ENCODE measurements at regions not wholly inside any gene's neighbourhood (a gene's known extent, or its start where the extent isn't known, plus 50 kb on each side); places are given as distances from the start of the nearest gene placed in this dataset.

DNA sequence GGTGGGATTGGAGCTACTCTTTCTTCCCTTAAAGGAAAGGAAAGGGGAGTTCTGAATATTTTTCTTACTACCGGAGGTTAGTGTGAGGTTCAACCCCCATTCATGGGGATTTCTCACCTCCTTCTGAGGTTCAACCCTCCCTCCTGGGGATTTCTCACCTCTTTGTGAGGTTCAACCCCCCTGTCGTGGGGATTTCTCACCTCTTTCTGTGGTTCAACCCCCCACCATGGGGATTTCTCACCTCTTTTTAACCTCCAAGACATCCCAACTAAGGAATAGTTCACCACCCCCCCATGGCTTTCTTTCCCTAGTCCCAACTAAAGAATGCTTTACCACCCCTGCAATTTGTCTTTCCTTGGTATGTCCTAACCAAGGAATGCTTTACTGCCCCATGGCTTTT, 520.3 kb downstream of the EDEM1 start:
- H2AFZ ChIP-seq (ENCODE audit: low read length) = no peak overlapping the region
- no peak overlapping the region for H3K14ac ChIP-seq (ENCODE audit: low read length)
- no peak overlapping the region for H2BK120ac ChIP-seq (ENCODE audit: low read depth, low read length)
- no peak overlapping the region for H3K23ac ChIP-seq (ENCODE audit: low read depth, low read length, poor library complexity)
- H3K9me3 ChIP-seq (replicated peaks in 1 of 2; ENCODE audit: control insufficient read depth in 2 of 2, insufficient read depth in 1 of 2, low read depth in 1 of 2, low read length in 2 of 2) = no peaks in the 10 kb centered on the region
- H3K9ac ChIP-seq (ENCODE audit: low read depth, low read length, poor library complexity) = no peak overlapping the region
- H2BK12ac ChIP-seq (ENCODE audit: low read length) = no peak overlapping the region
- H3K36me3 ChIP-seq (replicated peaks in 1 of 2; ENCODE audit: control insufficient read depth in 2 of 2, insufficient read depth in 2 of 2, low read length in 2 of 2) = no peaks in the 10 kb centered on the region
- H3K4me2 ChIP-seq (ENCODE audit: insufficient read depth, low read length, poor library complexity, severe bottlenecking) = no peak overlapping the region
- H3K79me1 ChIP-seq (ENCODE audit: low read depth, low read length) = no peaks in the 10 kb centered on the region
- no peak overlapping the region for H3K4ac ChIP-seq (ENCODE audit: low read length)
- H4K8ac ChIP-seq (ENCODE audit: low read depth, low read length) = no peak overlapping the region
- no peak overlapping the region for H2BK5ac ChIP-seq (ENCODE audit: low read length)
- H3K4me1 ChIP-seq (ENCODE audit: control insufficient read depth in 2 of 2, insufficient read depth in 1 of 2, low read depth in 1 of 2, low read length in 2 of 2) = no peaks in the 10 kb centered on the region
- WGBS, 2 donors (ENCODE audit: extremely low coverage in 2 of 2, insufficient read length in 2 of 2, insufficient replicate concordance in 1 of 2) = no CpG with 5 or more reads among the region's 2 CpGs
- H3K4me3 ChIP-seq (ENCODE audit: low read length in 2 of 2) = no peak overlapping the region
- no peak for DNase-seq (ENCODE audit: low spot score)
- H2BK15ac ChIP-seq (ENCODE audit: low read length) = no peak overlapping the region
- H3K27ac ChIP-seq (replicated peaks; ENCODE audit: low read length) = no peak overlapping the region
- no peak overlapping the region for H3K18ac ChIP-seq (ENCODE audit: low read length)
- H3K27me3 ChIP-seq (ENCODE audit: control insufficient read depth in 3 of 3, insufficient read depth in 3 of 3, low read depth in 1 of 3, low read length in 3 of 3) = no peaks in the 10 kb centered on the region
- no peak overlapping the region for H4K91ac ChIP-seq (ENCODE audit: low read depth, low read length, poor library complexity)
- H2AK5ac ChIP-seq (ENCODE audit: low read depth, low read length) = no peak overlapping the region

- no peak overlapping the region for H3K4me3 ChIP-seq (ENCODE audit: low read length in 2 of 2)
Measured at GRCh38 chr3:5709714-5710113, 522.2 kb downstream of the EDEM1 start.

DNA sequence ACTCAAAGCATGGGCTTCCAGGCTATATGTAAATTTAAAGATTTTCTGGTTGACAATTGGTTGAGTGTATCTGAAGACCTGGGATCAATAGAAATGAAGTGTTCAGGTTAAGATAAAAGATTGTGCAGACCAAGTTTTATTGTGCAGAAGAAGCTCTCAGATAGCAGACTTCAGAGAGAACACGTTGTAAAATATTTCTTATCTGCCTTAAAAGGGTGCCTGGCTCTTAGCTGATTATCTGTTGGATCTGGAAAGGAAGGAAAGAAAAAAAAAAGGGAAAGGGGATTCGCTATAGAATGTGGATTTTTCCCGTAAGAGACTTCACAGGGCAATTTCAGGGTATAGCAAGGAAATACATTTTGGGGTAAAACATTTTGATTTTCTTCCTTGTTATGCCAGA, 523.2 kb downstream of the EDEM1 start:
- Histone ChIP-seq H3K23ac (ENCODE audit: low read depth, low read length, poor library complexity) (no peak overlapping the region), H3K9me3 (replicated peaks in 1 of 2; ENCODE audit: control insufficient read depth in 2 of 2, insufficient read depth in 1 of 2, low read depth in 1 of 2, low read length in 2 of 2) (no peaks in the 10 kb centered on the region), H3K4me2 (ENCODE audit: insufficient read depth, low read length, poor library complexity, severe bottlenecking) (no peak overlapping the region), H3K36me3 (replicated peaks in 1 of 2; ENCODE audit: control insufficient read depth in 2 of 2, insufficient read depth in 2 of 2, low read length in 2 of 2) (no peaks in the 10 kb centered on the region), H3K4me3 (ENCODE audit: low read length in 2 of 2) (no peak overlapping the region), H3K18ac (ENCODE audit: low read length) (no peak overlapping the region), H3K4ac (ENCODE audit: low read length) (no peak overlapping the region), H3K27me3 (ENCODE audit: control insufficient read depth in 3 of 3, insufficient read depth in 3 of 3, low read depth in 1 of 3, low read length in 3 of 3) (no peaks in the 10 kb centered on the region), H2BK120ac (ENCODE audit: low read depth, low read length) (no peak overlapping the region), H3K14ac (ENCODE audit: low read length) (no peak overlapping the region), H4K8ac (ENCODE audit: low read depth, low read length) (no peak overlapping the region), H2AK5ac (ENCODE audit: low read depth, low read length) (no peak overlapping the region), H2BK5ac (ENCODE audit: low read length) (no peak overlapping the region), H4K91ac (ENCODE audit: low read depth, low read length, poor library complexity) (no peak overlapping the region), H3K79me1 (ENCODE audit: low read depth, low read length) (no peaks in the 10 kb centered on the region), H3K9ac (ENCODE audit: low read depth, low read length, poor library complexity) (no peak overlapping the region), H3K27ac (replicated peaks; ENCODE audit: low read length) (no peak overlapping the region), H2BK15ac (ENCODE audit: low read length) (no peak overlapping the region), H3K4me1 (ENCODE audit: control insufficient read depth in 2 of 2, insufficient read depth in 1 of 2, low read depth in 1 of 2, low read length in 2 of 2) (no peaks in the 10 kb centered on the region), H2BK12ac (ENCODE audit: low read length) (no peak overlapping the region), H2AFZ (ENCODE audit: low read length) (no peak overlapping the region)
- no peak for DNase-seq (ENCODE audit: low spot score)
- WGBS, 2 donors (ENCODE audit: extremely low coverage in 2 of 2, insufficient read length in 2 of 2, insufficient replicate concordance in 1 of 2) = no CpG with 5 or more reads among the region's 3 CpGs

More at GRCh38 chr3:5709714-5710113, 522.2 kb downstream of the EDEM1 start:
- Histone ChIP-seq H3K4me2 (ENCODE audit: insufficient read depth, low read length, poor library complexity, severe bottlenecking) (no peak overlapping the region), H3K79me1 (ENCODE audit: low read depth, low read length) (no peaks in the 10 kb centered on the region), H3K18ac (ENCODE audit: low read length) (peak overlapping the region; percentile 81), H3K4ac (ENCODE audit: low read length) (no peak overlapping the region), H3K27me3 (ENCODE audit: control insufficient read depth in 3 of 3, insufficient read depth in 3 of 3, low read depth in 1 of 3, low read length in 3 of 3) (no peaks in the 10 kb centered on the region), H2BK5ac (ENCODE audit: low read length) (no peak overlapping the region), H3K36me3 (replicated peaks in 1 of 2; ENCODE audit: control insufficient read depth in 2 of 2, insufficient read depth in 2 of 2, low read length in 2 of 2) (no peaks in the 10 kb centered on the region), H2AFZ (ENCODE audit: low read length) (no peak overlapping the region), H3K4me1 (ENCODE audit: control insufficient read depth in 2 of 2, insufficient read depth in 1 of 2, low read depth in 1 of 2, low read length in 2 of 2) (no peaks in the 10 kb centered on the region), H2AK5ac (ENCODE audit: low read depth, low read length) (no peak overlapping the region), H3K14ac (ENCODE audit: low read length) (no peak overlapping the region), H3K27ac (replicated peaks; ENCODE audit: low read length) (no peak overlapping the region), H2BK12ac (ENCODE audit: low read length) (peak overlapping the region; percentile 5), H4K91ac (ENCODE audit: low read depth, low read length, poor library complexity) (no peak overlapping the region), H3K9me3 (replicated peaks in 1 of 2; ENCODE audit: control insufficient read depth in 2 of 2, insufficient read depth in 1 of 2, low read depth in 1 of 2, low read length in 2 of 2) (no peaks in the 10 kb centered on the region), H2BK120ac (ENCODE audit: low read depth, low read length) (no peak overlapping the region), H4K8ac (ENCODE audit: low read depth, low read length) (no peak overlapping the region), H2BK15ac (ENCODE audit: low read length) (no peak overlapping the region), H3K23ac (ENCODE audit: low read depth, low read length, poor library complexity) (no peak overlapping the region), H3K9ac (ENCODE audit: low read depth, low read length, poor library complexity) (no peak overlapping the region)
- DNase-seq (ENCODE audit: low spot score) = no peak
- WGBS, 2 donors (ENCODE audit: extremely low coverage in 2 of 2, insufficient read length in 2 of 2, insufficient replicate concordance in 1 of 2) = no CpG with 5 or more reads among the region's 2 CpGs

- H3K18ac ChIP-seq (ENCODE audit: low read length) = no peak overlapping the region
- H3K23ac ChIP-seq (ENCODE audit: low read depth, low read length, poor library complexity) = no peak overlapping the region
- DNase-seq (ENCODE audit: low spot score) = no peak
- H3K36me3 ChIP-seq (replicated peaks in 1 of 2; ENCODE audit: control insufficient read depth in 2 of 2, insufficient read depth in 2 of 2, low read length in 2 of 2) = no peaks in the 10 kb centered on the region
- H3K27ac ChIP-seq (replicated peaks; ENCODE audit: low read length) = no peak overlapping the region
- no peak overlapping the region for H2BK5ac ChIP-seq (ENCODE audit: low read length)
- no peak overlapping the region for H2BK120ac ChIP-seq (ENCODE audit: low read depth, low read length)
- no CpG with 5 or more reads among the region's 1 CpG for whole genome bisulfite sequencing, 2 donors (ENCODE audit: extremely low coverage in 2 of 2, insufficient read length in 2 of 2, insufficient replicate concordance in 1 of 2)
- H2BK12ac ChIP-seq (ENCODE audit: low read length) = no peak overlapping the region
- no peak overlapping the region for H3K4ac ChIP-seq (ENCODE audit: low read length)
- no peak overlapping the region for H2BK15ac ChIP-seq (ENCODE audit: low read length)
- no peaks in the 10 kb centered on the region for H3K4me1 ChIP-seq (ENCODE audit: control insufficient read depth in 2 of 2, insufficient read depth in 1 of 2, low read depth in 1 of 2, low read length in 2 of 2)
- H3K4me3 ChIP-seq (ENCODE audit: low read length in 2 of 2) = no peak overlapping the region
- H2AFZ ChIP-seq (ENCODE audit: low read length) = no peak overlapping the region
- no peaks in the 10 kb centered on the region for H3K79me1 ChIP-seq (ENCODE audit: low read depth, low read length)
- no peak overlapping the region for H4K91ac ChIP-seq (ENCODE audit: low read depth, low read length, poor library complexity)
- no peaks in the 10 kb centered on the region for H3K27me3 ChIP-seq (ENCODE audit: control insufficient read depth in 3 of 3, insufficient read depth in 3 of 3, low read depth in 1 of 3, low read length in 3 of 3)
- H3K4me2 ChIP-seq (ENCODE audit: insufficient read depth, low read length, poor library complexity, severe bottlenecking) = no peak overlapping the region
- H4K8ac ChIP-seq (ENCODE audit: low read depth, low read length) = no peak overlapping the region
- no peak overlapping the region for H3K14ac ChIP-seq (ENCODE audit: low read length)
- H3K9me3 ChIP-seq (replicated peaks in 1 of 2; ENCODE audit: control insufficient read depth in 2 of 2, insufficient read depth in 1 of 2, low read depth in 1 of 2, low read length in 2 of 2) = no peaks in the 10 kb centered on the region
- no peak overlapping the region for H3K9ac ChIP-seq (ENCODE audit: low read depth, low read length, poor library complexity)
- H2AK5ac ChIP-seq (ENCODE audit: low read depth, low read length) = no peak overlapping the region
Measured at GRCh38 chr3:5717254-5717653, 529.7 kb downstream of the EDEM1 start.
